Stimulated activated naive CD8-positive, alpha-beta T cell treated with anti-CD3 and anti-CD28 coated beads, Interleukin-15, Interleukin-2, amounts not matched to agents 100 U/mL and 50 U/mL, for 24 hours (primary cell): ENCODE measurements at regions not wholly inside any gene's neighbourhood (a gene's known extent, or its start where the extent isn't known, plus 50 kb on each side); places are given as distances from the start of the nearest gene placed in this dataset.
"Not testable (repeated sequence)": the region's sequence is repeated elsewhere in the genome, so short reads cannot be mapped to it uniquely, and the experiment has no call there.

Experiments used
- ATAC-seq: fragments of 150-1000 bp; cut with Tn5 transposase; one replicate; pipeline ENCODE4 v1.10.0; 2021
- DNase-seq: peaks from one replicate; pipeline ENCODE4 v3.0.0; 2021

DNA sequence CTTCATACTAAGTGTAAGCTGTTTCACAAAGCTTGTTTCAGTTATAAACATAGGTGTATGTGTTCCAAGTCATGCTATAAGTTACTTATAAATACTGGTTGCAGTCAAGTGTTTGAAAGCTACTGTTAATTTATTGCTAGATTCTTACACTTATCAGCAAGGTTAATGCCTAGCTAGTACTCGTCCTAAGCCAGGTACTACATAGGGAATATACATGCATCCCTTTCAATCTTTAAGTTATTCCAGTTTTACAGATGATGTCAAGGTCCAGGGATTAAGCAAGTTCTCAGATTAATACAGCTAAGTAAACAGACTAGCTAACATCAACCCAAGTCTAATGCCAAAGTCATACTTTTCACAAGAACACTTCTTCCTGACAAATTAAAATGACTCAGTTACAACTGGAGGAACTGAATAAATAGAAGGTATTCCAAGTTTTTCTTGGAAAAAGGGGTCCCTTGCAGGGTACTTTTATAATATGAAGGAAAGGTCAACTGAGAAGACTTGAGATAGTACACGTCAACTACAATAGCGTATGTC is 652.2 kb upstream of the USP24 start:
- ATAC-seq = no peak
- no peak for DNase-seq

DNA sequence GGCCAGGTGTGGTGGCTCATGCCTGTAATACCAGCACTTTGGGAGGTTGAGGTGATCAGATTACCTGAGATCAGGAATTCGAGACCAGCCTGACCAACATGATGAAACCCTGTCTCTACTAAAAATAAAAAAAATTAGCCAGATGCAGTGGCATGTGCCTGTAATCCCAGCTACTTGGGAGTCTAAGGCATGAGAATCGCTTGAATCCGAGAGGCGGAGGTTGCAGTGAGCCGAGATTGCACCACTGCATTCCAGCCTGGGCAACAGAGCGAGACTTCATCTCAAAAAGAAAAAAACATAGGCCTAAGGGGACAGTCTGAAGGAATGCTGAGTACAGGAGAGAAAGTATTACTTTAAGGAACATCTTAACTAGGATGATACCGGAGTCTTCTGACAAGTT is 650.6 kb upstream of the USP24 start:
- not testable (repeated sequence) for ATAC-seq, DNase-seq

DNA sequence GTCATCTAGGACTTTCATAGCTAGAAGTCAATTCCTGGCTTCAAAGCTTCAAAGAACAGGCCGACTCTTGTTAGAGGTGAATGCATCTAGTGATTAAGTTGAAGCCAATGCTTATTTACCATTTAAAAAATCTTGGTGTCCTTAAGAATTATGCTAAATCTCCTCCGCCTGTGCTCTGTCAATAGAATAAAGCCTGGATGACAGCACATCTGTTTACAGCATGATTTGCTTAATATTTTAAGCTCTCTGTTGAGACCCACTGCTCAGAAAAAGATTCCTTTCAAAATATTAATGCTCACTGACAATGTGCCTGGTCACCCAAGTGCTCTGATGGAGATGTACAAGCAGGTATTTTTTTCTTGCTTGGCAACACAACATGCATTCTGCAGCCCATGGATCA is 649.1 kb upstream of the USP24 start:
- DNase-seq (no peak), ATAC-seq (no peak)

DNA sequence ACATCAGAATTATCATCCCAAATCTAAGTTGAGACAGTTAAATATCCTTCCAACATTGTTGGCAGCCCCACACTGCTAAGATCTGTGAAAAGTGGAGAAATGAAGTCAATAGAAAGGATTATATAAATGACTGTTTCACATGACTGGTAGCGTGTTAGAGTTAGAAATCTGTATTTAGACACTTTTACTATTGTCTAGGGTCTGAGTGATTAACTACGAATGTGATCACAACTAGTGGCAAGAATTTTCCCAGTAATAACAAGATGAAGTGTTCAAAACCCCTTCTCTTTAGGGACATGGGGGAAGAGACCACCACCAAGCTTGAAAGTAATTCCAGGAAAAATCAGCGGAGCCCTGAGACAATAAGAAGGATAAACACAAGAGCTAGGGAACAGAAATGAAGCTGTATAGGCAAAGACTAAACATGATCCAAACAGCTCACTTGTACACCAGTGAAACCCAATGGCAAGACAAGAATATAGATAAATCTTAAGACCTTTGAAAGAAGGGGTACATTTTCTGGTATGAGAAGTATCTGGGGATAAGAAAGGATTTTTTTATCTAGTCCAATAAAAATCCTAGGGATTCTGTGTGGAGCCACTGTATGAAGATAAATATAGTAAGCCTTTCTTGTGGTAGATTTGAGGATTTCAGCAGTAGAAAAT is 646.6 kb upstream of the USP24 start:
- no peak for ATAC-seq
- no peak for DNase-seq

DNA sequence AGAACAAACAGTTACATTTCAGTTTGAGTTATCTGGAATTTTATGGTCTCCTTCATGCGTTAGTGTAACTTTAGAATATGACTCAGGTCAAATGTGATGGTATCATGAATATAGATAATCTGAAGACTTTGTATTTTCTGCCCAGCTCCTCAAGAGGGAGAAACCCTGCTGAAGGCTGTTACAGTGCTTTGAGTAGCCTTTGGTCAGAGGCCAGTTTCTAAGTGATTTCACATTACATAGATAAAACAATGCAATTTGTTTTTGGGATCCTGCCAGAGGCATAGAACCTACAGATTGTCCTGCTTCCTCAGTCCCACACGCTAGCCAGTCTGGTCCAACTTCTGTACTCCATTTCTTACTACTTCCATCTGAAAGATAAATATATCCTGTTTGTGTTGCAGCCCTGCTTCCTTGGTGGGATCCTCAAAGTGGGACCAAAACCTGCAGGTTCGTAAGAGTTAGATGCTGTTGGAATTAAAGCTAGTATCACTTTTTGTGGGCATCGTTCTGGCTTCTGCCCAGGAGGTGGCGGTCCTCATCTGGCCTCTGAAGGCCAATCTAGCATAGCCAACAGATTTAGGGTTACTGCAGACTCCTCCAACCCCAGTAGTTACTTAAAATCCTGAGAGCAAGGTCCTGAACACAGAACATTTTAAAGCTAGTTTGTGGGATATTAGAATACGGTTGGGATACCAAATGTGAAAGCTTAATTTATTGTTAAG is 645.8 kb upstream of the USP24 start:
- ATAC-seq (no peak), DNase-seq (no peak)

DNA sequence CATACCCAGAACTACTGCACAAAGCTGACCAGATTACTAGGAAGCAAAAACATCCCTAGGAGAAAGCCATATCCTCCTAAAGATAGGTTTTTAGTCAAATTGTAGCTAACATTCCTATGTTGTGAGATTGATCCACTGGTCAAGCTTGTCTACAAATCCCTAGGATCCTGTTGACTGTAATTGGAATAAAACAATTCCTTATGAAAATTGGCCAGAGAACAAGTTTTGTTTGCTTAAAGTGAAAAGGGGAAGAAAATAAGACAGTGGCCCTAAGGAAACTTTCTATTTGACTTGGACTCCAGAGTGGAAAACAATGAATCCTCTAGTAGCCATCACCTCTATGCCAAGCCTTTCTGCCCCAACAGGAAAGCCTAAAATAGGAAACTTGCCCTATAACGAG is 645.2 kb upstream of the USP24 start:
- ATAC-seq (no peak), DNase-seq (no peak)

DNA sequence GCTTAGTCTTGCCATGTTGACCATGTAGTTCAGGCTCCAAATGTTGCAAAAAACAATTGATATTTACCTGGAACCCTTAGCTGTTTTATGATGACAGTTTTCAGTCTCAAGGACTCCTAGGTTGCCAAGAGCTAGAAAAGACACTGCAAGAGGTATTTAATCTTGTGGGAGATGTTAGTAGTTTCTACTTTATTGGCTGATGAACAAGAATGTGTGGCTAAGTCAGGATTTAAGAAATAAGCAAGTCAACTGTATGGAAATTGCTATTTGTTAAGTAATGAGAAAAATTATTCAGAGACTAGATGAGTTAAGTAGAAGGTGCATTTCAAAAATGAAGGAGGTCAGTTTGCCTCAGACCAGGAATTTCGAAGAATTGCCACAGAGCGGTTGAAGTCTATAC is 639.7 kb upstream of the USP24 start:
- no peak for ATAC-seq

DNA sequence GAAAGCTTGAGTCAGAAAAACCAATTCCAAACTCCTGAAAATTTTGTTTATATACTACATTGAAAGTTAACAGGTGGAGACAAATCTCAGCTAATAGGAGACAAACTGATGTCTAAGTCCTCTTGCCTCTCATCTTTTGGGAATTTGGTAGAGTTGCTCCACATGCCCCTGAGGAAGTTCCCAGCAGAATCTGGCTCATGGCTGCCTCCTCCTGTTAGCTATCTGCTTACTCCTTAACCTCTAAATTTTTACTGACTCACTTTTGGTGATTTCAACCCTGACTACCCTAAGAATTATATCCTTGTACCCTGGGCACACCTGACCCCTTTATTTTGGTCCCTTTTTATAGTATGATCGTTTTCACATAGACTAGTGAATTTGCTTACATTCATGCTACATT is 633.7 kb upstream of the USP24 start:
- DNase-seq = no peak
- ATAC-seq = no peak

More for the DNA sequence above, 639.7 kb upstream of the USP24 start:
- no peak for DNase-seq

DNA sequence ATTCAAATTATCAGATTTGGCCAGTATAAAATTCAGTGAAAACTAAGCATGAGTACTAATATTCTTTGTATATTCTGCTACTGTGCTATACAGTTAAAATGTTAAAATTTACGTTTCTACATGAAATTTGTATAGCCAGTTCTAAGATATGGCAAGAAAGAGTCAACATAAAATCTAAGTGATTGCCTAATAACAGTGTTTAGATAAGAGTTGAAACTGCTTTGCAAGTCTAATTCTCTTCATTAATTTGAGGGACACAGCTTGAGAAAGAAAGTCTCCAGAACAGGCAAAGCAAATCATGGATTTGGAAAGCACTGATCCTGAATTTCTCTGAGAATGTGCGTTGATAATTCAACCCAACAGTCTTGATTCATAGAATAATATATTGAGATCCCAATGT is 630.9 kb upstream of the USP24 start:
- DNase-seq = no peak
- no peak for ATAC-seq

DNA sequence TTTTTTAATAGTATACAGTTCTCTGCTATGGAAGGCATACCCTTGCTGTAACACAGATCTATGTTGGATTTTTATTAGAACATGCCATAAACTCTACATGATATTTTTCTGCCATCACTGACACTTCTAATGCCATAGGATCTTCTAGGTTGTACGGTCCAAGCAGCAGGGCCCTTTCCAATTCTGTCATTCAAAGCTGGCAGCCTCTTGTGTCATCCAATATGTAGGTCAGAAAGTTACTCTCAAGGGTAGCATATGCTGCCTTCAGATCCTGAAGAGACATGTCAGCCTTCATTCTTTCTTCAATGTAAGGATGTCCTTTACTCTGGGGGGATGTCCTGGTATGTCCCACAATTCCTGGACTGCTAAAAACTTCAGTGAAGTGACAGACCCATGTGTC is 629.2 kb upstream of the USP24 start:
- DNase-seq = no peak
- no peak for ATAC-seq

DNA sequence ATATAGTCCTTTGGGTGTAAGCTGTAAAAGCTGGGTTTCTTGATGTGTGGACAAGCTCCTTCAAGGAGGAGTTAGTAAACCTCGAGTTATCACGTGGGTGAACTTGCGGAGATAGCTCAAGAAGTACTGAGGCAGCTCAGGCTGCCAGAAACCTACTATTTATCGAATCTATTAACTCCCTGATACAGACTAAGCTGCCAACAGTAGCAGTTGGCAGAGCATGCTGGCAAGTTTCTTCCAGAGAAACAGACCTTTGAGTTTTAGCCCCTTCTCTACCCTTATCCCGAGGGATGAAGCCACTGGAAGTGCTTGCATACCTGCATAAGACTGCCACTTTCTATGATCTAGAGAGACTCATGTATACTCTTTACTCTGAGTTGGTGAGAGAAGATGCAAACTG is 624.5 kb upstream of the USP24 start:
- DNase-seq (no peak), ATAC-seq (no peak)

DNA sequence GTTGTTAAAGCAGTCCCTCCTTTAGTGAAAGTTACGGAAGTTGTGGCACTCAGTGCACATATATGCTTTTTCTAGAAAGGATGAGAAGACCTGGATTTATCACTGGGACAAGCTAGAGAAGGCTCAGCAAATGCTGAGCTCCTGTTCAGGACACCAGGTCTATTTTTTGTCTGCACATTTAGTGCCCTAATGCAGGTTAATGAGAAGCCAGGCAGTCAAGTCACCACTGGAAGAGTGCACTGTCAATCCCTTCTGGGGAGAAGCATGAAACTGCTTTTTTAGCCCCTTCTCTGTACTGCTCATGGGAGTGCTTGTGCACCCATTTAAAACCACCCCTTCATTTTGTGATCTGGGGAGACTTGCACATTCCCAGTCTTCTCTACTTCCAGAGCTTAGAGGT is 624.1 kb upstream of the USP24 start:
- no peak for DNase-seq

DNA sequence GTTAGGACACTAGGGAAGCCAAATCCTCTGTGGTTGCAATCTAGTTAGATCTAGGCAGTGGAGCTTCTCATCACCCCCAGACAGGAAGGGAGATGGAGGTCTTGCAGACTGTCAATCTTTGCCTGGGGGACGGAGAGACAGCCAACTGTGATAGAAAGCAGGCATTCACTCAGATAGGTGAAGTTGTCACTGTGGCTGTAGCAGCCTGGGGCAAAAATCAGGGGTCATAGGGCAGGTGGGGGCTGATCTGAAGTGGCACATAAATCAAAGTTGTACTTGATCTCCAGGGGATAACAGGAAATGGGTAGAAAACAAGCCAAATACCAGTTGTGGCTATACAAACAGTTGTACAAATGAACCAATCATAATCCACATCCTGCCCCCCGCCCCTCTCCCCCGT is 620.9 kb upstream of the USP24 start:
- ATAC-seq (no peak), DNase-seq (no peak)

More for the DNA sequence above, 624.1 kb upstream of the USP24 start:
- ATAC-seq = no peak

DNA sequence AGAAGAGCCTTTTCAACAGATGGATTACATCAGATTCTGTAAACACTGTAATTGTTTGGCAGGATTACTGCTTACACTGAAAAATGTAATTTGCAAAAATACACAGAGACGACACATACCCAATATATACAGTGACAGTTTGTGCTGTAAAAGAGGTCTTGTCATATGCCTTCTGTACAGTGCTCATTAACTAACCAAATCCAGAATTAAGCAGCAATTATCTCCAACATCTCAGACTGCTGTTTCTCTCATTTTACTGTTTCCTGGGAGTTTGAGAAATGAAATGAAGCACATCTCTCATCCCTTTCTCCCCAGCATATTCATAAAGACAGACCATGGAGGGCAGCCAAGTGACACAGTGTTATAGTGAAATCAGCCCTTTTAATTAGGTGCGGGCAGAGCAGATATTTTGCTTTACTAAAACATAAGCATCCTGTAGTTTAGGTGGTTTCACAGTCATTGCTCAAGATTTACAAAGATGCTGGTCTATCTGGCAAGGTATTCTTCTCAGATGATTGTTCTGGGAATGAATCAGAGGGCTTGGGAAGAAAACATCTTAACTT is 618.4 kb upstream of the USP24 start:
- ATAC-seq (no peak), DNase-seq (no peak)

DNA sequence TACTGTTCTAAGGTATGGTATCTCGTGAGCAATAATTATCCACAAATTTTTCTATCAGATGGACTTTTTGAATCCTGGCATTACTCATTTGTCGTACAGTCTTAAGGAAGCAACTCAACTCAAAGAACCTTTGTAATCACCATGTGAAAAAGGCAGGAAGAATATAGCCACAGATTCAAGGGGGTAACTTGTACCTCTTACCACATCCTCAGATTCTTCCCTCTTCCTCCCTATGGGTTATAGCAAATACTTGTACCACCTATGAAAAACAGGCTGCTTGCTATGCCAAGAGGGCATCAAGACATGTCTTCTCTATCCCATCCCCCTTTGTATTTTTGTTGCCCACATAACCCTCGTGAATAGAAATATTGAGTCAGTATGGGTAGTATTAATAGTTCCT is 616.6 kb upstream of the USP24 start:
- DNase-seq (no peak), ATAC-seq (no peak)

DNA sequence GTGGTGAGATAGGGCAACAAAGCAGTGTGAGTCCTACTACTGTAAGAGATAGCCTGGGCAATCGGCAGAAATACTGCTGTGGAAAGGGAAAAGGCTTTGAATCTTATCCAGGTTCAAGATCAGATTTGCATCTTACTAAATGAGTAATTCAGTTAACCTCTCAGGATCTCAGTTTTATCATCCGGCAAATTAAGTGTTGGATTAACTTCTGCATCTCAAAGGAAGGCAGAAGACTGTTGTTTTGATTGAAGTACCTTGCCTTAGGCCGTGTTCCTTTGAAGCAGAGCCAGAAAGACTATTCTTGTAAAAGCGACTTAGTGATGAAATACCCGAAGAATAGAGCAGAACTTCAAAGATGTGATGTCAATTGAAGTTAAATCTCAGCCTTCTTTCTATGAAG is 612.9 kb upstream of the USP24 start:
- ATAC-seq = no peak
- no peak for DNase-seq

DNA sequence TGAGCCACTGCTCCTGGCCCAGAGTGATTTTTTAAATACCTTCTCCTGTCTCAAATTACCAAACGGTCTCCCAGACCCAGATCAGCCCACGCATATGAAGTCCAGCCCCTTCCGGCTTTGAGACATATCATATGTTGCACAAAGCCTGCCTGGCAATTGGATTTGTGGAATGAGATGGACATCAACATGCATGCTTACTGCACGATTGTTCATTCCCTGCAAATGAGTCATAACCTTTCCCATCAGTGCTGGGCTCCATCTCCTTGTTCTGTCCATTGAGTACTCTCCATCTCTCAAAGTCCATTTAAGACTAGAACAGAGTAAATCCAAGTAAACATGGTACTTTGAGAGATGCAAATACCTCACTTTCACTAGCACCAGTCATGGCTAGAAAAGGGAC is 612.2 kb upstream of the USP24 start:
- no peak for DNase-seq

DNA sequence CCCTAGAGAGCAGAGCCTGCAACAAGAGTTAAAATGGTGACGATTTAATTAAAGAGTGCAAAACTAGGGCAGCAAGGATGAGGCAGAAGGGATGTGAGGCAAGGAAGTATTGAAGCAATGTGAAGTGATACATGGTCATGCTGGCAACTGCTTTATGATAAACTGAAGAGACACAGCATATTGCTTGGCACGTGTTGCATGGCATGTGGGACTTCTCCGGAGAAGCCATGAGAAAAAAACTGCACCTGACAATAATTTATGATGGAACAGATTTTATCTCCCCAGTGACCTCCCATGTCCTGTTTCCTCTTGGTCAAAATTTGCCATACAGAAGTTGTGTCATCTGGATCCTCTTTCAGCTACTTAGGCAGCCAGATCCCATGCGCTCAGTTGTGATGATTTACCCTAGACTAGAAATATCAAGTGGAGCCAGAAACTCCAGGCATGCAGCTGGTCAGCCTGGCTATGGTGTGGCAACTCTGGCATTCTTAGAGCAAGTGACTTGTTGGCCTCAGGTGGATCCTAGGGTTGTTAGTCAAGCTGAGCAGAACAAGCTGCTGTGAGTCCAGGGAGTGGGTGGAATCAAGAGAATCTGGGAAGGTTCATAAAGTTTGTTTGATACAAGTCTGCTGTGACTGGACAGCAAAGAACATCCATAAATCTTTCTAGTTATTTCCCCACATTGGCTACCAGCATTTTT is 611.4 kb upstream of the USP24 start:
- DNase-seq (no peak), ATAC-seq (no peak)

More for the DNA sequence above, 612.2 kb upstream of the USP24 start:
- ATAC-seq = no peak

DNA sequence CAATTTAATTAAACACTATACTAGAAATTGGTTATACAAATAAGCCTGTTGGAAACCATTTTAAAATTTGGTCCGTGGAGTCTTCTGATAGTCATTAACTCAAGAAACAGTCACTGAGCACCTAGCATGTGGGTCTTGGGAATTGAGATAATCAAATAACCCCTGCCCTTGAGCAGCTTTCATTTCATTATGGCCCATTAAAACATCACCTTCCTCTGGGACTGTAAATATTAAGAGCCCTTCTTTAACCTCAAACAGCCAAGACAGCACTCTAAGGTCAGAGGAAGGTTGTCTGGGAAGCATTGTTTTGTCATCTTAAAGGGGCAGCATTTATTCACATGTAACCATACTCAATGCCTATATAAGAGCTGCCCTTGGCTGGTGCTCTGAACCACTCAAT is 610.3 kb upstream of the USP24 start:
- ATAC-seq (no peak), DNase-seq (no peak)

DNA sequence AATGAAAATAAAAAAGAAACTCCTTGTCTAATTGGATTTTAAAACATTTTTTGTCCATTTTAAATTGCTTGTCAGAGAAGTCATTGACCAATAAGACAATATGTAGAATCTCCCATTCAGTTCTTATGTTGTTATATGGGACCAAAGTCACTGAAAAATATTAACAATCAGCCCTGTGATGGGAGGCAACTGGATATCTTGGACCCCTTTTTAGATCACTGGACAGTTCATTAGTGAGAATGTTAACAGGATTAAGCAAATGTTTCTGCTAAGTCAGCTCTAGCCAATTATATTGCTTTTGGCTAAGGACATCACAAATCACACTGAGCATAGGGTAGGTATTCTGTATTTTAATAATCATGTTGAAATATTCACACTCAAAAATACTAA is 609.1 kb upstream of the USP24 start:
- ATAC-seq = no peak

DNA sequence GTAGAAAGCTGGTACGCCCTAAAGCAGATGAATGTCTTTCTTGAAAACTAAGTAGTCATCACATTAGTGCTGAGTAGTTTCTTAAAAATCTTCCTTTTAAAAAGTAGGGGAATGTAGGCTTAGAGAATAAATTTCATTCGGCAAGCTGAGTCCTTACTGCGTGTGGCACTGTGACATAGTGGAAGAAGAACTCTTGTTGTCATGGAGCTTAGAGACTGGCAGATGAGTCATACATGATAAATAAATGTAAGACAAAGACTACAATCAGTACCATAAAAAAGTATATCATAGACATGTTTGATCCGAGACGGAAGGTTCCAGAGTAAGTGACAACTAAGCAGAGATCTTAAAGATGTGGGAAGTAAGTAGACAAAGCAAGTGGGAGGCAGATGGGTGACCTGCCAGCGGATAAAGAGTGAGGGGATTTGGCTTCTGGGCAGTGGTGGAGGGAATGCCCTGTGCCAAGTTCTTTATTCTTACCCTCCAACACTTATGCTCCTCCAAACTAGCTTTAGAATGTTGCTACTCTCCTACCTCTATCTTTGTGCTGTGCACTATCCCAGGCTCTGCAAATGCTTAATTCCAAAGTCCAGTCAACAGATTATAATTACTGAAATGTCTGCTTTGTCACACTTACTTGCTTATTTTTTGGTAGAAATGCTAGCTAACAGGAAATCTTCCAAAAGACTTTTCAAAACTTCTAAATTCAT is 608.5 kb upstream of the USP24 start:
- no peak for ATAC-seq
- DNase-seq = no peak

More for the DNA sequence above, 609.1 kb upstream of the USP24 start:
- DNase-seq = no peak

DNA sequence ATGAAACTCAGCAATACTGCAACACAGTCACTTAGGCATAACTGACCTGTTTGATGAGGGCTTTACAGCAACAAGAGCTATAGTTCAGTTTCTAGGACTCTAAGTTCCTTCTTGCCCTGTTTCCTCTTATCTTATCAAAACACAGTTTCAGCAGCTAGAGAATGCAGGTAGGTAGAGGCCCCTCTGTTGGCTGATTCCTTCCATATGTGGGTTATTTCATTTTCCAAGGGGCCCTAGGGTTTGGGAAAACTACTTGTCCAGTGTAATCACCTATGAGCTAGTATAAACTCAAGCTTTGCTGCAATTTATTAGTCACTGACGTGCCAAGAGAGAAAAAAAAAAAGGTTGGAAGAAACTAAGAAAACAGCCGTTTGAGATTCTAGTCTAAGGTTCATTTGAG is 607.7 kb upstream of the USP24 start:
- DNase-seq = no peak

More for the DNA sequence above, 607.7 kb upstream of the USP24 start:
- no peak for ATAC-seq
